ENCODE measurements at regions not wholly inside any gene's neighbourhood (a gene's known extent, or its start where the extent isn't known, plus 50 kb on each side); places are given as distances from the start of the nearest gene placed in this dataset.

DNA sequence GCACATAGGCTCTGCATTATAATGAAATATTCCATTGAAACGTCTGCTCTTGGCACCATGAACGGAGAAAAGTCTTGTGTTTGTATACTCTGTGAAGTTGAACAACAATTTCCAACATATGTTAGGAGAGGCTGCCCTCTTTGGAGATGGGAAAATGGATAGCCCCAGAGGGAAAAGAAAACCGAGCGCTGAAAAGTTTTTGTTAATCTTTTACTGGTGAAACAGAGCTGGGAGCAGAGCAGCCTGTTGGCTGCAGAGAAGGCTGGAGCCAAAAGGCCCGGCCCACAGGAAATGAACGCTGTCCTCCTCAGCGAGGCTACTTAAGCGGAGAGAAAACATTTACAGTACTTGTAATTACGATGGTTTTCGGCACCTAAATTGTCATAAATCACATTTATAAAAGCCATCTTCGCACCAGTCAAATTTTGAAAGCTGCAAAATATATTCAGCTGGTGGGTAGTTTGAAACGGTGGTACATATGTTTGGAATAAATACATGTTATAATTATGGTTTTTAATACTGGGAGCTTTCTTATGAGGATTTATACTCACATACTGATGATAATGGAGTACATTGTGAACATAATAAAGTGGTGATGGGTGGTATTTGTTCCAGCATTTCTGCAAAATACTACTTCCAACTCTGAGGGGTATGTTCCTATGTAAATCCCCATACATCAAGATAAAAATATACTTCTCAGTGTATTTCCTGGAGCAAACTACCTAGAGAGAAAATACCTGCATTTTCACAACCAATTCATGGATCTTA lies 129.6 kb upstream of the CNTLN start (continued):
- TF ChIP-seq ZBTB33 (IDR thresholded peaks at IDR 0.05; ENCODE audit: extremely low read depth, insufficient replicate concordance, low read length): no peak
- no peak for TF ChIP-seq ATF3 (IDR thresholded peaks at IDR 0.05)
- no peak for TF ChIP-seq SRF (IDR thresholded peaks at IDR 0.05; ENCODE audit: low read depth)

- RAD21 ChIA-PET (ENCODE audit: low non-redundant PET in 1 of 2, low total read pairs in 2 of 2, uncharacterized antibody in 2 of 2, unreplicated experiment in 2 of 2): no interaction called here
- Histone ChIP-seq H3K27me3 (ENCODE audit: insufficient read depth, low read length) (no peaks in the 10 kb centered on the region; the same call in 1 of the 2 replicates), H3K36me3 (ENCODE audit: control insufficient read depth in 1 of 2, insufficient read depth in 2 of 2, low read length in 2 of 2) (no peaks in the 10 kb centered on the region), H3K9me2 (ENCODE audit: insufficient read depth) (no peaks in the 10 kb centered on the region), H3K9ac (ENCODE audit: low read length) (no peak overlapping the region), H3K79me2 (ENCODE audit: insufficient read depth, low read length) (no peaks in the 10 kb centered on the region), H2AFZ (ENCODE audit: low read depth, low read length, poor library complexity, severe bottlenecking) (no peak overlapping the region), H3K4me1 (ENCODE audit: control insufficient read depth in 1 of 2, insufficient read depth in 2 of 2, low read length in 2 of 2) (no peaks in the 10 kb centered on the region), H4K20me1 (ENCODE audit: insufficient read depth) (no peaks in the 10 kb centered on the region), H3K4me2 (ENCODE audit: low read length) (no peak overlapping the region), H3K4me3 (replicated peaks in 1 of 2; ENCODE audit: low read depth in 1 of 2, low read length in 2 of 2) (no peak overlapping the region), H3K9me3 (ENCODE audit: control insufficient read depth in 1 of 2, insufficient read depth in 1 of 2, low read depth in 1 of 2, low read length in 2 of 2) (no peaks in the 10 kb centered on the region), H3K27ac (ENCODE audit: low read depth, low read length) (no peak overlapping the region)
- POLR2A ChIA-PET: no interaction called here
- CTCF ChIA-PET: interaction anchor here (0.6 kb wide), 1 partner anchor 966 kb away, joined by 3 read pairs; no protein-coding TSS in a partner anchor
- BruUV-seq (replicated peaks): no TSS peak
- intact Hi-C loops (cut with micrococcal nuclease): no loop called here
- DNase-seq (ENCODE audit: low read depth, low spot score): no peak
- ATAC-seq: no peak
- TF ChIP-seq JUND (IDR thresholded peaks at IDR 0.05) (no peak), RAD21 (IDR thresholded peaks at IDR 0.05; ENCODE audit: low read depth) (no peak), FOSL1 (IDR thresholded peaks at IDR 0.05; ENCODE audit: low read depth) (no peak), ZFX (IDR thresholded peaks at IDR 0.05) (no peak), POLR2AphosphoS5 (IDR thresholded peaks at IDR 0.05; ENCODE audit: low read depth, low read length) (no peak), REST (IDR thresholded peaks at IDR 0.05; ENCODE audit: low read depth) (no peak), ELF1 (IDR thresholded peaks at IDR 0.05; ENCODE audit: borderline replicate concordance, low read depth) (no peak), EGR1 (IDR thresholded peaks at IDR 0.05; ENCODE audit: low read depth) (no peak), ZNF274 (IDR thresholded peaks at IDR 0.05; ENCODE audit: low read depth, low read length) (no peak), CEBPB (IDR thresholded peaks at IDR 0.05; ENCODE audit: low read depth) (no peak), EZH2phosphoT487 (IDR thresholded peaks at IDR 0.05; ENCODE audit: borderline replicate concordance) (no peak), TCF7L2 (IDR thresholded peaks at IDR 0.05; ENCODE audit: borderline replicate concordance, extremely low read depth, insufficient read depth, insufficient read length) (no peak), ATF3 (IDR thresholded peaks at IDR 0.05) (no peak), CBX3 (IDR thresholded peaks at IDR 0.05; ENCODE audit: low read depth) (no peak), ZBTB33 (IDR thresholded peaks at IDR 0.05; ENCODE audit: extremely low read depth, insufficient replicate concordance, low read length) (no peak)
- TF ChIP-seq, protein P1, sequence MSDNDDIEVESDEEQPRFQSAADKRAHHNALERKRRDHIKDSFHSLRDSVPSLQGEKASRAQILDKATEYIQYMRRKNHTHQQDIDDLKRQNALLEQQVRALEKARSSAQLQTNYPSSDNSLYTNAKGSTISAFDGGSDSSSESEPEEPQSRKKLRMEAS (IDR thresholded peaks at IDR 0.05): no peak
These were observed 130.3 kb upstream of the CNTLN start for GRCh38 chr9:17004500-17004899.

Data from HCT116 (cell line).